Right renal cortex interstitium (tissue), 3 donors: ENCODE measurements at regions not wholly inside any gene's neighbourhood (a gene's known extent, or its start where the extent isn't known, plus 50 kb on each side); places are given as distances from the start of the nearest gene placed in this dataset.
"Not testable (repeated sequence)": the region's sequence is repeated elsewhere in the genome, so short reads cannot be mapped to it uniquely, and the experiment has no call there.

Experiments used
- DNase-seq, 3 donors: peaks; one replicate each; pipeline ENCODE4 v3.0.0-alpha.2; 2013; ENCODE audit warnings: low read depth in 3 of 3, low spot score in 2 of 3

- DNase-seq = no peak
Observed at GRCh38 chr2:139457873-139458272, 677.7 kb upstream of the NXPH2 start.

GRCh38 chr2:139454251-139454650 is 674.1 kb upstream of the NXPH2 start:
- no peak for DNase-seq

DNA sequence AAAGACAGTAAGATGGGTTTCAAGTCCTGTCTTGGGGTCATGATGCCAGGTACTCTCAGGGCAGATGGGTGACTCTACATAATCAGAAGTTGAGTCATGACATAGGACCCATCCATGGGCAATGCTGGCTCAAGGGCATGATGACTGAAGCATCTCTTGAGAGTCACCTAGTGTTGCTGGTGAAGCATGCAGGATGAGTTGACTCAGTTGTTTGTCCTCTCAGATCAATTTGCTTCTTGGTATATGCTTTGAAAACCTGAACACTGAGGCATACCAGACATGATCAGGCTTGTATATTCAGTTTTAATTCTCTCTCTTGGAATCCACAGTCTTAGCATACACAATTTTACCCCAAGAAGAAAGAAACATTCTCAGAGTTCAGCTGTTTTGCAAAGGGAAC is 658.9 kb upstream of the NXPH2 start:
- no peak for DNase-seq

GRCh38 chr2:139438478-139438877 is 658.3 kb upstream of the NXPH2 start:
- DNase-seq = no peak

DNA sequence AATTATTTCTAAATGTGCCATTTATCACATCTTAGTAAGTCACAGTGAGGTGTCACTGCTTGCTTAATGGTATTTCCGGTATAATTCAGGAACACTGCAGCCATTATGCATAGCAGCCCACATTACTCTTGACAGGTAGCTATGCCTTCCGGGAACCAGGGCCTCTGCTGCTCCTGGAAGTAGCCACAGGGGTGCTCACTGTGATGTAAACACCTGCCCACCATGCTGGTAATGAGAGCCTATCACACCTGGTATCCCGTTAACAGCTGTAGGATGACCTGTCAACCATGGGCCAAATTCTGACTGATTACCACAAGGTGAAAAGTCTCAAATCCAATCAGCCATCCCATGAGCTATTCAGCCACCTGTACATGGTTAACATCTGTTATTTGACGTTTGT is 647.0 kb upstream of the NXPH2 start:
- no peak for DNase-seq

- DNase-seq = no peak
Observed at GRCh38 chr2:139424101-139424500, 643.9 kb upstream of the NXPH2 start.

- no peak for DNase-seq
Observed at GRCh38 chr2:139411236-139411635, 631.0 kb upstream of the NXPH2 start.

DNA sequence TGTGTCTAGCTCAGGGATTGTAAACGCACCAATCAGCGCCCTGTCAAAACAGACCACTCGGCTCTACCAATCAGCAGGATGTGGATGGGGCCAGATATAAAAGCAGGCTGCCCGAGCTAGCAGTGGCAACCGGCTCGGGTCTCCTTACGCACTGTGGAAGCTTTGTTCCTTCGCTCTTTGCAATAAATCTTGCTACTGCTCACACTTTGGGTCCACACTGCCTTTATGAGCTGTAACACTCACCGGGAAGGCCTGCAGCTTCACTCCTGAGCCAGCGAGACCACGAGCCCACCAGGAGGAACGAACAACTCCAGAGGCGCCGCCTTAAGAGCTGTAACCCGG is 630.6 kb upstream of the NXPH2 start:
- not testable (repeated sequence) for DNase-seq

DNA sequence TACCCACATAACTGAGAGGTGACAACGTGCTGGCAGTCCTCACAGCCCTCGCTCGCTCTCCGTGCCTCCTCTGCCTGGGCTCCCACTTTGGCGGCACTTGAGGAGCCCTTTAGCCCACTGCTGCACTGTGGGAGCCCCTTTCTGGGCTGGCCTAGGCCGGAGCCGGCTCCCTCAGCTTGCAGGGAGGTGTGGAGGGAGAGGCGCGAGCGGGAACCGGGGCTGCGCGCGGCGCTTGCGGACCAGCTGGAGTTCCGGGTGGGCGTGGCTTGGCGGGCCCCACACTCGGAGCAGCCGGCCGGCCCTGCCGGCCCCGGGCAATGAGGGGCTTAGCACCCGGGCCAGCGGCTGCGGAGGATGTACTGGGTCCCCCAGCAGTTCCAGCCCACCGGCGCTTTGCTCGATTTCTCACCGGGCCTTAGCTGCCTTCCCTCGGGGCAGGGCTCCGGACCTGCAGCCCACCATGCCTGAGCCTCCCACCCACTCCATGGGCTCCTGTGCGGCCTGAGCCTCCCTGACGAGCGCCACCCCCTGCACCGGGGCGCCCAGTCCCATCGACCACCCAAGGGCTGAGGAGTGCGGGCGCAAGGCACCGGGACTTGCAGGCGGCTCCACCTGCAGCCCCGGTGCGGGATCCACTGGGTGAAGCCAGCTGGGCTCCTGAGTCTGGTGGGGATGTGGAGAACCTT is 630.1 kb upstream of the NXPH2 start:
- DNase-seq = not testable (repeated sequence)

- DNase-seq = no peak
Observed at GRCh38 chr2:139409212-139409611, 629.0 kb upstream of the NXPH2 start.

- no peak for DNase-seq
Observed at GRCh38 chr2:139403948-139404347, 623.8 kb upstream of the NXPH2 start.

- DNase-seq = no peak
Observed at GRCh38 chr2:139394801-139395200, 614.6 kb upstream of the NXPH2 start.

GRCh38 chr2:139389391-139389790 is 609.2 kb upstream of the NXPH2 start:
- DNase-seq = no peak

DNA sequence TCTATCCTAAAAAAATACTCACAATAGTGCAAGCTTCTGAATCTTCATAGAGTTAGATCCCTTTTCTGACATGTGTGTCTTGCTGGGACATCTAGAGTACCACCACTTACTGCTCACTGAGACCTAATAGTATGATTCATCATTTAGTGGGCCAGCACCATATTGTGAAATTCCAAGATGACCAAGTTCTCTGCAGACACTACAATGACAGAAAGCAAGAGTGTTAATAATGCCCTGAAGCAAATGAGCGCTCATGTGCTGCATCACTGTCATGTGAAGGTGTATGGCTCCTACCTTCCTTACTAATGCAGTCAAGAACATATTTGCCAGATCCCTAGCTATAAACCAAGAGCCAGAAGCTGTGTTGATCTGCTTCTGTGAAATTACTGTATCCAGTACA is 606.2 kb upstream of the NXPH2 start:
- DNase-seq = no peak

GRCh38 chr2:139383532-139383931 is 603.3 kb upstream of the NXPH2 start:
- no peak for DNase-seq

GRCh38 chr2:139380051-139380450 is 599.9 kb upstream of the NXPH2 start:
- no peak for DNase-seq

- no peak for DNase-seq
Observed at GRCh38 chr2:139378373-139378772, 598.2 kb upstream of the NXPH2 start.

DNA sequence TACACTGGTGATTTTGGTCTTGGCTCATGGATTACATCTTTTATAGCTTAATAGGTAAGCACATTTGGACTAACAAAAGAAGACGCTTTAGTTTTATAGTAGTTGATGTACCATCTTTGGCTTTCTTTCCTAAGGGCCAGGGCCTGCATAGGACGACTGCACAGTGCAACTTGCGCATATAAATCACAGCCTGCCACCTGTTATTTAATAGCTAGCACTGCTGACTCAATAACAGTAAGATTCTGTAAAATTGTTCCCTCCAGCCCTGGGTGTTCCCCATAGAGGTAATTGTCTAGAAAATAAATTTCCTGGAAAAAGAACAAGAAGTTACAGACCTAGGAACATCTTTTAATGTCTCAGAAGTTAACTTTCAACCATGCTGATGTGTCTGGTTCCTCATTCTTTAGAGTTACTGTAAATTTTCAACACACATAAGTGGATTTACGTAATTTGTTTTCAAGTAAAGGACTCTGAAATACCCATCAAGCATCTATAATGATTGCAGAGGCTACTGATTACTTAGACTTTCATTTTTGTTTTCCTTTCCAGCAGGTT is 594.2 kb upstream of the NXPH2 start:
- no peak for DNase-seq

DNA sequence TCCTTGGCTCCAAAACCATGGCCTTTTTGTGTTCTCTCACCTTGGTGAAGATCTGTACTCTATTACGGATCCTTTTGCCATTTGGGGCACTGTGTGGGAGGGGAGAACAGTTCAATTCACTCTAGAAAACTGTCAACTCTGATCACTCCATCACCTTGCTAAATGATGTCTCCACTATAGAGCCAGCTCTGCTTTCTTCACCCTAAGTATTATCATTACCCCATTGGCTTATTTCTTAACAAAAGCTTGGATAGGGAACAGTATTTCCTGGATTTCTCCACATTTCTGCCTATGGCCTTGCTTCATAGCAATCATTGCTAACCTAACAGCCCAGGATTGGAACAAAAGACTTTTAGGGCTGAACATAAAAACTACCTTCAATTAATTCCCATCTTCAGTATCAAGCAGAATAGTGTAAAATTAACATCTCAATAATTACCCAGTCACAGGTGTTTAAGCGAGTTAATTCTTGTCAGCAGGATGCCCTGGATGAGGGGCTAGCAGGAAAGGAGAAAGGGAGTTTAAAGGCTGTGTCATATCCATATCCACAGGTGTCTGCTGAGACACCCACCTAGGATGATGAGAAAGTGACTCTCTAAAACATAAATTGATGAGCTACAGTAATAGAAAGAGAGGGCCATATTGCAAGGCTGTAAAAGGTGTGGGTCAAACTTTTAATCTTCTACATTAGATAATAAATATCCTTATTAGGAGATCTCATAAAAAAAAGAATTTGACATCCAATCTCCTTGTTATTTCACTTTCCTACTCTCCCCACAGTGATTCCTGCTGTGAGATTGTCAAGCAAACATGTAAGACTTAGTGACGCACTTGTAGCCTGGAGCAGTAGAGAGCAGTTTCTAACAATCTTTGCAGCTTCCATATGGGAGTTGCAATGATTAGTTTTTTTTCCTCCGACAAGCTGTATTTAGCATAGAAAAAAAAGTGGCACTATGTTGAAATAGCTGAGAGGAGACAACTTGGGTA is 589.5 kb upstream of the NXPH2 start:
- DNase-seq = no peak

GRCh38 chr2:139367416-139367815 is 587.2 kb upstream of the NXPH2 start:
- DNase-seq = no peak

- no peak for DNase-seq
Observed at GRCh38 chr2:139366681-139367080, 586.5 kb upstream of the NXPH2 start.

DNA sequence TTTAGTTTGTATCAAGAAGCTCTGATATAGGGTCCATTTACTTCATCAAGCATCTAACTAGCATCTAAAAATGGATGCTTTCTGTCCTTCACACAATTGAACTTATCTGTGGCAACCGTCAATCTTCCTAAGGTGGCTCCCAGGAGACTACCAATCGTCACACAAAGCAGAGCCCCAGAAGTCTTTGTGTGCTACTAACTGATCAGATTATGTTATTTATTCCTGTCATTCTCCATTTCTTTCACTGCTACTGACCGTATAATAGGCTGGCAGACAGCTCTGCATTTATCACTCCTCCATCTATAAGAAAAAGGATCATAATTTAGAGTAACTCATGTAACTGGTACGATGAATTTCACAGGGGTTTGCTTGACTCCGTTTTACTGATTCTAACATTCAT is 585.0 kb upstream of the NXPH2 start:
- DNase-seq = no peak
